ENCODE measurements at regions not wholly inside any gene's neighbourhood (a gene's known extent, or its start where the extent isn't known, plus 50 kb on each side); places are given as distances from the start of the nearest gene placed in this dataset.

GRCh38 chr4:31141832-31142142 lies 421.6 kb downstream of the PCDH7 start:
- H3K4me3 ChIP-seq (ENCODE audit: low read depth, low read length), result no peak overlapping the region
- TF ChIP-seq CTCF (IDR thresholded peaks at IDR 0.05; ENCODE audit: borderline replicate concordance, insufficient read depth, low read depth, low read length), result no peak

GRCh38 chr4:31146366-31146765 lies 426.2 kb downstream of the PCDH7 start:
- H3K4me3 ChIP-seq (ENCODE audit: low read depth, low read length), result no peak overlapping the region
- TF ChIP-seq CTCF (IDR thresholded peaks at IDR 0.05; ENCODE audit: borderline replicate concordance, insufficient read depth, low read depth, low read length), result no peak

- TF ChIP-seq CTCF (IDR thresholded peaks at IDR 0.05; ENCODE audit: borderline replicate concordance, insufficient read depth, low read depth, low read length), result no peak
- no peak overlapping the region for H3K4me3 ChIP-seq (ENCODE audit: low read depth, low read length)
Observed at GRCh38 chr4:31148990-31149389, 428.8 kb downstream of the PCDH7 start.

GRCh38 chr4:31156221-31156620 lies 436.1 kb downstream of the PCDH7 start:
- no peak for TF ChIP-seq CTCF (IDR thresholded peaks at IDR 0.05; ENCODE audit: borderline replicate concordance, insufficient read depth, low read depth, low read length)
- H3K4me3 ChIP-seq (ENCODE audit: low read depth, low read length), result no peak overlapping the region

GRCh38 chr4:31160146-31160545 lies 440.0 kb downstream of the PCDH7 start:
- H3K4me3 ChIP-seq (ENCODE audit: low read depth, low read length), result no peak overlapping the region
- no peak for TF ChIP-seq CTCF (IDR thresholded peaks at IDR 0.05; ENCODE audit: borderline replicate concordance, insufficient read depth, low read depth, low read length)

GRCh38 chr4:31169846-31170245 lies 449.7 kb downstream of the PCDH7 start:
- no peak overlapping the region for H3K4me3 ChIP-seq (ENCODE audit: low read depth, low read length)
- TF ChIP-seq CTCF (IDR thresholded peaks at IDR 0.05; ENCODE audit: borderline replicate concordance, insufficient read depth, low read depth, low read length), result no peak

GRCh38 chr4:31171362-31171761 lies 451.2 kb downstream of the PCDH7 start:
- no peak for TF ChIP-seq CTCF (IDR thresholded peaks at IDR 0.05; ENCODE audit: borderline replicate concordance, insufficient read depth, low read depth, low read length)
- H3K4me3 ChIP-seq (ENCODE audit: low read depth, low read length), result no peak overlapping the region

All from GM12875 (cell line).